Stimulated activated CD4-positive, alpha-beta T cell treated with anti-CD3 and anti-CD28 coated beads, Interleukin-1b, Interleukin-23, amount 100 ng/mL, for 1 hour (primary cell): ENCODE measurements at regions not wholly inside any gene's neighbourhood (a gene's known extent, or its start where the extent isn't known, plus 50 kb on each side); places are given as distances from the start of the nearest gene placed in this dataset.
"Not testable (repeated sequence)": the region's sequence is repeated elsewhere in the genome, so short reads cannot be mapped to it uniquely, and the experiment has no call there.

Experiments used
- DNase-seq, 2 donors: peaks; one replicate each; pipeline ENCODE4 v3.0.0-alpha.2; 2020; ENCODE audit warnings: low read depth in 2 of 2

DNA sequence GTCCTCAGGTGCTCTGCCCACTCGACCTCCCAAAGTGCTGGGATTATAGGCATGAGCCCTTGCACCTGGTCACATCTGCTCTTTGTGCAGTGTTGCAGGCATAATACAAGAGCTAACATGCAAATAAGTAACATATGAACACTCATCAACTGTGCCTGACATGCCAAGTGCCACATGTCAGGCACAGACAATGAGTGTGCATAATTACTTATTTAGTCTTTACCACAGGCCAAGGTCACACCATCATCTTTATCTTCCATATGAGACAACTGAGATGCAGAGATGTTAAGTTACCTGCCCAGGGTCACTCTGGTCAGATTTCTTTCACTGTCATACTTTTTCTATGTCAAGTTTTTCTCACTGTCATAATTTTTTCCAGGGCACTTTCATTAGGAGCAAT, 126.1 kb downstream of the PPIAL4G start:
- no peak for DNase-seq

DNA sequence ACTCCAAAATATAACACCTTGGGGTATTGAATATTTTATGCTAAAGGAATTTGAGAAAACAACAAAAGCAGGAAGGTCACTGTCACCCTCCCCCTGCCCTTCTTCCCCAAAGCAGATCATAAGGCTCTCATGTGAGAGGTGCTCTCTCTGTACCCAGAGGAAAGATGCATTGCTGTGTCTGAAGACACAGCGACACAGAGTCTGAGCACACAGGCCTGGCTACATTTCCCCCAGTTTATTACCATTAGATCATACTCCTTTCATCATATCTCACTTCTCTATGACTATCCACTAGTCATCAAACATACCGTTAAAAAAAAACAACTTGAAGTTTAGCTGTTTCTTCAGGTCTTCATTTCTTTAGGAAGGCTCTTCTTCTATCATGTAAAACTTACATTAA, 127.1 kb downstream of the PPIAL4G start:
- DNase-seq, result no peak

DNA sequence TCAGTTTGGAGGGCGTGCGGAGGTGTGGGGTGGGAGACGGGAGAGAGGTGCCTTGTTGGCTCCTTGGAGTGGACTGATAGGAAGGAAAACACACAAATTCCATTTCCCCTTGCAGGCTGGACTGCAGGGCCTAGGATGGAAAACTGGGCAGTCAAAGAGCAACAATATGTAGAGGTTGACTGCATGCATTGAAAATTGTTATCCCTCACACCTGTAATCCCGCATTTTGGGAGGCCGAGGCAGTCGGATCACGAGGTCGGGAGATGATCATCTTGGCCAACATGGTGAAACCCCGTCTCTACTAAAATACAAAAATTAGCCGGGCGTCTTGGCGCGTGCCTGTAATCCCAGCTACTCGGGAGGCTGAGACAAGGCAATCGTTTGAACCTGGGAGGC, 128.2 kb downstream of the PPIAL4G start:
- DNase-seq, result no peak

DNA sequence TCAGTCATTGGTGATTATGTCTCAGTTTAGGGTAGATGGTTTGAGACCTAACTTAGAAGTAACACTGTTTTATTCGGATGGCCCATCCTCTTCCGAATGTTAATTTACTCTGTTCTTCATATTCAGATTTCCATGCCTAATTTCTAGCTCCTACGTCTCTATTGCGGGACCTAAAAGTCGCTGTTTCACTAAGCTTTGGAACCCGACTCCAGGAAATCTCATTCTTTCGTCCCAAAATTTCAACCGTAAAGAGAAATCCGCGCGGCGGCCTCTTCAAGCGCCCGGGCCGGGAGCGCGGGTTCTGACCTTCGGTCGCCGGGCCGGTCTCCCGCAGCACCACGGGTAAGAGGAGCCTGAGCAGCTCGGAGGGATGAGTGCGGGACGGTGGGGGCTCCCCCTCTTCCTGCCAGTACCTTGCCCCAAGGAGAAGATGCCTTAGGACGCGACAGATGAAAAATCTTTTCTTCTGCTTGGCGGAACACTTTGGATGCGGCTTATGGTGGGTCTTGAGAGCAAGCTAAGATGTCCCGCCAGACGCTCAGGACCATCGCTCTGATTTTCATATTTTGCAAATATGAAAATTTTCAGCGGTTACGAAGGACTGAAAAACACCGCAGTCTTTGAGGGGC, 128.7 kb downstream of the PPIAL4G start:
- no peak for DNase-seq

DNA sequence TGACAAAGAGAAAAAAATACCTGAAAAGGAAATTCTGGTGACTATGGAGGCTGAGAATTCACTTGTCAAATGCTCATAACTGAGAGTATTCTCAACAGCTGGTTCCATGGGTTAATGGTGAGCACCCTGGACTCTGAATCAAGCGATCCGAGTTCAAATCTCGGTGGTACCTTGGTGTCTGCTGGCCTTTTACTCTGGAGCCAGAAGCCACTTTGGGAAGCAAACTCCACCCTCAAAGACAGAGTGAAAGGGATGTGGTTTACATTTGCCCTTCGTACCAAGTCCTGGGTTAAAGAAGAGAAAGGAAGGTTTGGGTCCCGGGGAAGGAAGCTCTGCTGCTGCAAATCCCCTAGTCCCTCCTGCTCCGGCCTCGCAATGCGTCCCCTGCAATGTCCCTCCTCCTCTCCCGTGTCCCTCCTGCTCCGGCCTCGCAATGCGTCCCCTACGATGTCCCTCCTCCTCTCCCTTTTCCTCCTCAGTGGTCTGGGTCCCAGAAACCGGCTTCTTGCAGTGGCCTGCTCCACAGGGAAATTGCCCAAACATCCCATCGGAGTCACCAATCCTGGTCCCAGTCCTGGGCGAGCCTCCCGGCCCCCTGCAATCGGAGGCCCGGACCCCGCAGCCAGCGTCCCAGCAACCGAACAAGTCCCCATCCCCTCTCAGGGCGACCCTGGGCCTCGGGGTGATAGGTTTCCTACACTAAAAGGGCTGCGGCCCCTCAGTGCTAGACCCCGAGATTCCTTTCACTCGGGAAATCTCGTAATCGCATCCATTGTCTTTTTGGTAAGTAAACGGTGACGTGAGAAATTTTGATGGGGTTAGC, 129.4 kb downstream of the PPIAL4G start:
- DNase-seq, result no peak

DNA sequence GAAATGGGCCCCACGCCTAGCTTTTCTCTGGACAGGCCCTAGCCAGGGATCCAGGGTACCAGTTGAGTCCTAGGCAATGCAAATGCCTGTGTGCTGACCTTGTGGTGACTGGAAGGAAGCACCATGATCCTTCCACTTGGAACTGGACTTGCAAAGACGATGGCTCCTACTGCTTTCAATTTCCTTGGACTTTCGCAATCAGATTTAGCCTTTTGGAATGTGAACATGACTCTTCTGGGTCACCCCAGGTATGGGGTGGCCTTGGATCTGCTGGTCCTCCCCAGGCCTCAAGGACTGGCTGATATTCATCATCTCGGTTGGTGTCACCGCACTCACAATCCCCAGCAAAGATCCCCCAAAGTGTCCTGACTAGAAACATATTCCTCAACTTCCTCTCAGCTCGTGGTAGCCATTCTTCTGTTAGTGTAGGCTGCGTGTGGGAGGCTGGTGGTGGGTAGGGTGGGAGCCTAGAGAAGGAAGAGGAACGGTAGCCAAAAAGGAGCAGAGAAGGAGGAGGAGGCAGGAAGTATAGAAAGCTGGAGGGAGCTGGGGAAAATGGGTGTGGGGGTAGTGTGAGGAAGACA, 130.5 kb downstream of the PPIAL4G start:
- no peak for DNase-seq

DNA sequence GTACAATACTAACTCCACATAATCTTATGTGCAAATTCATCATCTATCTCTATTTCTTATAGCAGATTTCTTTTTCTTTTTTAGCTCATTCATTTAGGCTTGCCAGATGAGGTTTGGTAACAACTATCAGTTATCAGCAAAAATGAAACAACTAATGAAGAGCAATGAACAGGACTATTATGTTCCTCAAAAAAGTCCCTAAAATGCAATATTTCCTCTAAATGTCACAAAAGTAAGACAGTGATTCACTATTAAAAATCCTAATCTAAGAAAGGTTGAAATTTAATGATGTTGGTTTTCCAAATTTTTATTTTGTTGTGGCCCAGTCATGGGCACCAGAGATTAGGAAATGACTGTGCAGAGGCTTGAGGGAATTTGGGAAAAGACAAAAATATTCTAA, 135.3 kb downstream of the PPIAL4G start:
- no peak for DNase-seq

DNA sequence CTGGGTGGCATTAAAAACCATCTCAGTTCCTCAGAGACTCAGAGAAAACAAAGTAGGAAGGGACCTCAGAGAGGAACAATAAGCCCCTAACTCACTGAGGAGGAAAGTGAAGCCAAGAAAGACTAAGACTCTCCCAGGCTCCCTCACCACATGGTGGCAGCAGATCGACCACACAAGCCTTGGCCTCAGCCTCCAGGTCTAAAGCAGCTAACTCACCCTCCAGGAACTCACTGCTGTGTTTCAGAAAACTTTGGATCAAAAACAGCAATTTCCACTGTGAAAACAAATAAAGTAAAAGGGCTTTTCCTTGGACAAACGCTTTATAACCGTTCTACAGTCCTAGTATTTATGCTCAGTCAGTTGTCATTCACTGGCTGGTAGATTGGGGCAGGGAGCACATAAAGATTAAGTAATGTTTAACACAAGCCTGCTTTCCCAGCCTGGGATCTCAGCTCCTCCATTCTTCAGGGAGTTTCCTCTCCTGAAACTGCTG, 137.4 kb downstream of the PPIAL4G start:
- DNase-seq, result not testable (repeated sequence)

DNA sequence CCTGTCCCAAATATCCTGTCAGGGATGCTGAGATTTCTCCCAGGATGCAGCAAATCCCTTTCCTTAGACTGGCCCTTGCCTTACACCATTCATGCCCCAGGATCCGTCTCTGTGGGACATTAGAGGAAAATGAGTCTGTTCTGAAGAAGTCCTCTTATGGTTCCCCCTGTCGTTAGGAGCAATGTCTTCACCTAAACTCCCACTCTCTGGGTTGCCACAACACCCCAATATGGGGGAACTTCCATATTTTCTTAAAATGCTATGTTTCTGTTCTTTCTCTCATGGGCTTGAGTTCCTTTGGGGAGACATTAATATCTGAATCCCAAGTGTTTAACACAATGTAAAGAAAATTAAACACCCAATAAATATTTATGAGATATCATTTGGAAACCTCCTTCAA, 138.5 kb downstream of the PPIAL4G start:
- not testable (repeated sequence) for DNase-seq

DNA sequence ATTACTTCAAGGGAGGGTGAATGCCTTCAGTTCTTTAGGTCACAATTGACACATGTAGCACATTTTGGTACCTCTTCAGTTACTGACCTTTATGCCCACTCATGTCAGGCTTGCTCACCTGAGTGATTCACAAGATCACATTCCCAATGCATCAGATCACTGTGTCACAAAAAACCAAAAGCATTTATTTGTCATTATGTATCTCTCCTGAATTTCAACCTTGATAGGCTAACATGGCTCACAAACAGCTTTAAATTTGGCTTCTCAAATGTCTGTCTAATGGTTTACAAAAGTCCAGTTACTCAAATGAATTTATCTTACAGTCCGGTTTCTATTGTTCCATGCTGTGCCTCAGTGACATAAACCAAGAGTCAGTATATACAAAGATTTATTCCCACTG, 141.4 kb downstream of the PPIAL4G start:
- not testable (repeated sequence) for DNase-seq

DNA sequence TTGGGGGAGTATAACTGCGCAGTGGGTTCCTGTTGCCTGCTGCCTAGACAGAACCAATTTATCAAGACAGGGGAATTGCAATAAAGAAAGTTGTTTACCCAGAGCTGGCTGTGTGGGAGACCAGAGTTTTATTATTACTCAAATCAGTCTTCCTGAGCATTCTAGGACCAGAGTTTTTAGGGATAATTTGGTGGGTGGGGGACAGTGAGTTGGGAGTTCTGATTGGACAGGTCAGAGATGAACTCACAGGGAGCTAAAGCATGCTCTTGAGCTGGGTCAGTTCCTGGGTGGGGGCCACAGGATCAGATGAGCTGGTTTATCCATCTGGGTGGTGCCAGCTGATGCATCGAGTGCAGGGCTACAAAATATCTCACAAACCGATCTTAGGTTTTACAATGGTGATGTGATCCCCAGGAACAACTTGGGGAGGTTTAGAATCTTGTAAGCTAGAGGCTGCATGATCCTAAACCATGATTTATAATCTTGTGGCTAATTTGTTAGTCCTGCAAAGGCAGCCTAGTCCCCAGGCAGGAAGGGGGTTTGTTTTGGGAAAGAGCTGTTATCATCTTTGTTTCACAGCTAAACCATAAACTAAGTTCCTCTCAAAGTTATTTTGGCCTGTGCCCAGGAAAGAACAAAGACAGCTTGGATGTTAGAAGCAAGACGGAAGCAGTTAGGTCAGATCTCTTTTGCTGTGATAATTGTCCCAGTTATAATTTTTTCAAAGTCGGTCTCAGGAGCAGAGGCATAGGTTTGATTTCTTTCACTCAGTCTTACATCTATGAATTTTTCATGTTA, 146.8 kb downstream of the PPIAL4G start:
- not testable (repeated sequence) for DNase-seq

DNA sequence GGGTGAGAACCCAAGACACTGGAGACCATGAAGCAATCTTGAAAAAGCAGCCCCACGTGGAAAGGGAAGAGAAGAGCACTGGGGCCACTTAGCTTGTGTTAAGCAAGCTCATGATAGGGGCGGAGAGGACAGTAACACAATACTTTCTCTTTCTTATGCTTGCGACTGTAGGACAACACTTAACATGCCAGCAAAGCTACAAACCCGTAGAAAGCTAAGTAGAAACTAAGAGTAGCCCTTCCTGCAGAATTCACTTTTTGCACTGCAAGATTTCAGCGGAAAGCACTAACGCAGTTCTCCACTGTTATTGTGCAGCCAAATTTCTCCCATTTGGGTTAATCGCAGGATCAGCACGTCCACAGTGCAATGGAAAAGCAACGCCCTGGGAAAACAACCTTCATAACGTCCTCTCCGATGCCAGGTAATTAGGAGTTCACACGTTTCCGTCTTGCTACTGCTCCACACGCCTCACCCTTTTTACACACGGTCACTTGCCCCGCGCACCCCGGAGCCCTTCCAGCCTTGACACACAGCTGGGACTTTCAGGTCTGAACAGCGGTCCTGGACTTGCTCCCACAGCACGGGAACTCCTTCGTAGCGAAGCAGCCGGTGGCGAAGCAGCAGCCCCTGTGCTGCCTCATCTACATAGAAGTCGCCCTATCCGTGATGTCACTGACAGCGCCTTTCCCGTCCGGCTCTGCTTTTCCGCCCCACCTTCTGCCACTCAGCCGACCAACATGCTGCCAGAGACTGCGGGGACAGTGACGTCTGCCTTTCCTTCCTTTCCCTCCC, 148.6 kb downstream of the PPIAL4G start:
- peak; percentile 18 to 50 for DNase-seq

DNA sequence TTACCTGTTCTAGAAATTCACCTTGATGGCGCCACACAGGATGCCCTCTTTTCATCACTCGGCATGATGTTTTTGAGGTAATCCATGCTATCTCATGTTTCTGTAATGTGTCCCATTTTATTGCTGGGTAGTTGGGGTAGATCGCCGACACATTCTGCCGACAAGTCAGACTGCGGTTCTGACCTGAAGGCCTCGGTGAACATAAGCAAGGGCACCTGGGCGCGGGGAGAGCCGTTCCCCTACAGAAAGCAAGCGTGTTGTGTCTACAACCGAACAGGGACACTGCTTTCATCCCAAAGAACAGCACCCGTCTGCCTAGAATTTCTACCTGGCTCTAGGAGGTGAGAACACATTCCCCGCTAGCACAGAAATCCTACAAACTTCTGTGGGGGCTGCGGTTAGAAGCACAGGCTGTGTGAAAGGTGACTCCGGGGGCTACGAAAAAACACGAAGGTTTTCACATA, 149.2 kb downstream of the PPIAL4G start:
- DNase-seq, result no peak

DNA sequence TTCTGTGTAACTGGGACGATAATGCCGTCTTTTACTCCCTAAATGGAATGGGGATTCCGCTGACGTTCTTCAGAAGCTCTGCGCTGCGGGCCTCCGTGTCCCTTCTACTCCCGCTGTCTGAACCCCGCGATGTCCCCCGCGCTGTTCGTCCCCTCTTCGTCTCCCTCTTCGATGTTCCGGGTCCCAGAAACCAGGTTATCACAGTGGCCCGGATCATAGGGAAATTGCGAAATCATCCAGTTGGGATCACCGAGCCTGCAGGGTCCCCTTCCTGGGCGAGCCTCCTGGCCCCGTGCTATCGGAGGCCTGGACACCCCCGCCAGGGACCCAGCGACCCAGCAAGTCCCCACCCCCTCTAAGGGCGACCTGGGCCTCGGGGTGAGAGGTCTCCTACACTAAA, 154.2 kb downstream of the PPIAL4G start:
- DNase-seq, result no peak

DNA sequence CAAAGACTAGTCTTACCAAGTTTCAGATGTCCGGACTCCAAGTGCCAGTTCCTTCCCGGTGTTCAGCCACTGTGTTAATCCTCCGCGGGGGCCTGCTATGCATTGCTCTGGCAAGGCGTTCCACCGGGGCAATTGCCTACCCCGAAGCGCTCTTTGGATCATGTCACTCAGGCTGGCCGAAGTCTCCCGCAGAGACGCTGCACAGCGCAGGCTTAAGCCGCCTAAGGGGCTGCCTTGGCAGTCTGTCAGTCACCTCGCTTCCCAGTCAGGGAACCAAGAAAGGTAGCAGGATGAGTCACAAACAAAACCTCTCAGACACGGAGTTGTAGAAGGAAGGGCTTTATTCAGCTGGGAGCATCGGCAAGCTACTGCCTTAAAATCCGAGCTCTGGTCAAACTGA, 158.1 kb downstream of the PPIAL4G start:
- not testable (repeated sequence) for DNase-seq

DNA sequence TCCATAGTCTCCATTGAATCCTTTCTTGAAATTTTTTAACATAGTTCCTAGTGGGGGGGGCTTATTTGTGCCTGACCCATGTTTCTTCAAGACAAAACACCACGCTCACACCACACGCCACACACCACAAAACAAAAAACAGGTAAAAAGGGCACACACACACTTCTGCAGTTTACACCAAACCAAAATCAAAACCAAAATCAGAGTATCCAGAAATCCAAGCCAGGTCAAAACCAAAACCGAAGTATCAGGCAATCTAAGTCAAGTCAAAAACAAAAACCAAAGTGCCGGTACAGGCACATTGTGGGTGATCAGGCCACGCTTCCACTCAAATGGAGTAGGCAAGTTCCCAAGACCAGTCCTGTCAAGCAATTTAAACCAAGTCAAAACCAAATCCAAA, 158.6 kb downstream of the PPIAL4G start:
- DNase-seq, result not testable (repeated sequence)

DNA sequence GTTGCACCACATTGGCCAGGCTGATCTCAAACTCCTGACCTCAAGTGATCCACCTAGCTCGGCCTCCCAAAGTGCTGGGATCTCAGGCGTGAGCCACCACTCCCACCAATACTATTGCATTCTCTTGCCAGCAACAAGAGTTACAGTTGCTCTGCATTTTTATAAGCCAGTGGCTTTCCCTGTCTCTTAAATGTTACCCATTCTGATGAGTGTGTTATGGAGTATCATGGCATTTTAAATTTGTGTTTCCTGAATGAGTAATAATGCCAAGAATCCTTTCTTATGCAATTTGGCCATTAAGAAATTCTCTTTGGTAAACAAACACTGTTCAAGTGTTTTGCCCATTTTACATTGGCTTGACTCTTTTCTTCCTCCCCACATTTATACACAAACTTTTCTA, 163.0 kb downstream of the PPIAL4G start:
- DNase-seq, result not testable (repeated sequence)

DNA sequence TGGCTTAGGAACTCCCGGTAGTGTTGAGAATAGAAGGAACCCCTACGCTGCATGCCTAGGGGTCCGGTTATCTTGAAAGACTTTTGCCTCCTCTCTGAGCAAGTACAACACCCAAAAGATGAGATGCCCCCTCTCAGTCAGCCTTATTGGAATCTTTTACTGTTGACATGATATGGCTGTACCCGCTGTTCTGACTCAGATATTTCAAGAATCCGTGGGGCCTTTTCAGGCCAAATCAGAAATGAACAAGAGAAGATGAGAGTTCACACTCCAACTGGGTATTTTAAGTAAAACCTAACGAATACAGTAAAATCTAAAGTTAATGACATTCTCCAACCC, 164.2 kb downstream of the PPIAL4G start:
- DNase-seq, result no peak

DNA sequence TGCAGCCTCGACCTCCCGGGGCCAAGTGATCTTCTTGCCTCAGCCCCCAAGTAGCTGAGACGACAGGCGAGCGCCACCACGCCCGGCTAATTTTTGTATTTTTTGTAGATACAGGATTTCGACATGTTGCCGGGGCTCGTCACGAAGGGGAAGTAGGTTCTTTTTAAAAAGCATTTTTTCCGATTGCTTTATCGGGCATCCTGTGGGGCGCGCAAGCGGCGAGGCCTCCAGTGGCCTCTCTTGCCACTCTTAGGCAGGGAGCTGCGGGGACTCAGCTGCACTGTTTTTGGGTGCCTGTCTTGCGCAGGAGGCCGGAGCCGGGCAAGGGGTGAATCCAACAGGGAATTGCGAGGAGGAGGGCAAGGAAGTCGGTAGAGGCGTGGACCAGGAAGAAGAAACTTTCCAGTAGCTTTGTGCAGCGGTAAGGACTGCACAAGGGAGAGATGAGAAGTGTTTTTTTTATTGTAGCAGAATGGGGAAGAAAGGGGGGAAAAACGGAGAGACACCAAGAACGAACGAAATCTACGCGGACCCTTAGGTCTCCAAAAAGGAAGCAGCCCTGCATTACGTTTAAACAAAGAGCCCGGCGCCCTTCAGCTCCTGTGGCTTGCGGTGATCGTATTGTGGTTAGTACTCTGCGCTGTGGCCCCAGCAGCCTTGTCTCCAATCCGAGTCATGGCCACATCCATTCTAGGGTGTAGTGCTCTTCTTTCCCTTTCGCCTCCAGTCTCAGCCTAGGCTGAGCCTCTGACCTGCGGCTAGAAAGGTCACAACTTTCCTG, 164.8 kb downstream of the PPIAL4G start:
- DNase-seq, result no peak

DNA sequence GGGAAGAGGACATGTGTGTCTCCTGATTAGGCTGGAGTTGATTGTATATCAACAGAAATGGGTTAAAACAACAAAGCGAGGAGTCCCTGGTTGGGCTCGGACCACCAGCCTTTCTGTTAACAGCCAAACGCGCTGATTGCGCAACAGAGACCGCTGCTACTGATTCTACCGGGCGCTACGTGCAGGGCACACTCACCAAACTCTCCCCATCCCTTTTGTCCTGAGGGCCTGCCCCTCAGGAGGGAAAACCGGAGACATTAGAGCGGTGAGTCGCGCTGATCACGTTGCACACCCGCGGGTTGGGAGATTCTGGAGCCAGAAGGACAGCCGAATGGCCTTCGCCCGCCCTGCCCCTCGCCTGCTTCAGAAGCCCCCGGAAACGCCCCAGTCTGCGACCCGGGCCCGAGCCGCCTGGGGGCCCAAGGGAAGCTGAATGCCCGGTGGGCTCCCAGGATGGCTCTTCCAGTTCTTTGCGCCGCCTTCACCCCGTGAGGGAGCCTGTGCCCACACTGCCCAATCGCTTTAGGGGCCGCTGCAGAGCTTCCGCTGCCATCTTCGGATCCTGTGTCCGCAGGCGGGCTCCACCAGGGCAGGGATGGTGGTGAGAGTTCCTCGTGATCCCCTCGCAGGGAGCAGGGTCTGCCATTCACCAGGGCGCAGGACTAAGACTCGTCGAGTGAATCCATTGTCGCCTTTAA, 165.4 kb upstream of the NBPF11 start:
- no peak for DNase-seq
